ENCODE measurements at regions not wholly inside any gene's neighbourhood (a gene's known extent, or its start where the extent isn't known, plus 50 kb on each side); places are given as distances from the start of the nearest gene placed in this dataset.

DNA sequence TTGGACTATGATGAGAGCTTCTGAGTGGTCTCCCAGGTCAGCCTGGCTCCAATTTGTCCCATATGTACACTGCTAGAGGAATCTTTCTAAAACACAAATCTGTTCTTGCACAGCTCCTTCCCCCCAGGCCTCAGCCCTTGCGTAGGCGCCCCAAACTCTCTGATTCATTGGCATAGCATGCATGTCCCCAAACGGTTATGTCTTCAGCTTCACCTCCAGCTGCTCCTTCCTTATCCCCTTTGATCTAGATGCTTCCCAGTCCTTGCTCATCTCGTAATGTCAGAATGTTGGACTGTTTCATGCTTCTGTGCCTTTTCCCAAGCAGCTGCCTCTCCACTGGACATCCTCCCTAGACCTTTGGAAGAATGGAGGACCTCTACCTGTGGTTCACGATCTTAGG lies 60.1 kb upstream of the BASP1 start:
- TF ChIP-seq, protein P1, sequence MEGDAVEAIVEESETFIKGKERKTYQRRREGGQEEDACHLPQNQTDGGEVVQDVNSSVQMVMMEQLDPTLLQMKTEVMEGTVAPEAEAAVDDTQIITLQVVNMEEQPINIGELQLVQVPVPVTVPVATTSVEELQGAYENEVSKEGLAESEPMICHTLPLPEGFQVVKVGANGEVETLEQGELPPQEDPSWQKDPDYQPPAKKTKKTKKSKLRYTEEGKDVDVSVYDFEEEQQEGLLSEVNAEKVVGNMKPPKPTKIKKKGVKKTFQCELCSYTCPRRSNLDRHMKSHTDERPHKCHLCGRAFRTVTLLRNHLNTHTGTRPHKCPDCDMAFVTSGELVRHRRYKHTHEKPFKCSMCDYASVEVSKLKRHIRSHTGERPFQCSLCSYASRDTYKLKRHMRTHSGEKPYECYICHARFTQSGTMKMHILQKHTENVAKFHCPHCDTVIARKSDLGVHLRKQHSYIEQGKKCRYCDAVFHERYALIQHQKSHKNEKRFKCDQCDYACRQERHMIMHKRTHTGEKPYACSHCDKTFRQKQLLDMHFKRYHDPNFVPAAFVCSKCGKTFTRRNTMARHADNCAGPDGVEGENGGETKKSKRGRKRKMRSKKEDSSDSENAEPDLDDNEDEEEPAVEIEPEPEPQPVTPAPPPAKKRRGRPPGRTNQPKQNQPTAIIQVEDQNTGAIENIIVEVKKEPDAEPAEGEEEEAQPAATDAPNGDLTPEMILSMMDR (conservative IDR thresholded peaks at IDR 0.05; ENCODE audit: low read depth, low read length), result no peak
- no peak for TF ChIP-seq EZH2 (IDR thresholded peaks at IDR 0.05; ENCODE audit: borderline replicate concordance, low read depth, low read length, poor library complexity, severe bottlenecking)
